ENCODE measurements at regions not wholly inside any gene's neighbourhood (a gene's known extent, or its start where the extent isn't known, plus 50 kb on each side); places are given as distances from the start of the nearest gene placed in this dataset.

- no peak overlapping the region for H4K5ac ChIP-seq (ENCODE audit: insufficient read length, low read depth, low read length)
- no peaks in the 10 kb centered on the region for H3K4me1 ChIP-seq (ENCODE audit: insufficient read depth, low read length)
- TF ChIP-seq CTCF (conservative IDR thresholded peaks at IDR 0.05) = no peak
- no peaks in the 10 kb centered on the region for H3K23me2 ChIP-seq (ENCODE audit: insufficient read length, low read depth, low read length, poor library complexity, severe bottlenecking)
- H4K20me1 ChIP-seq (ENCODE audit: control insufficient read depth, insufficient read depth, insufficient read length) = no peaks in the 10 kb centered on the region
- H4K8ac ChIP-seq (replicated peaks; ENCODE audit: insufficient read length, low read depth, low read length) = no peak overlapping the region
- H3K9me3 ChIP-seq (ENCODE audit: control insufficient read depth, low read depth, low read length) = peaks cover 11% of the 10 kb centered on the region
- no peak overlapping the region for H3K23ac ChIP-seq (ENCODE audit: insufficient read length, low read depth, low read length)
- H3K4ac ChIP-seq (ENCODE audit: low read depth, low read length) = no peak overlapping the region
- no peak overlapping the region for H2BK20ac ChIP-seq (ENCODE audit: low read depth, low read length, poor library complexity, severe bottlenecking)
- no peak overlapping the region for H3K27ac ChIP-seq (ENCODE audit: insufficient read length, low read depth, low read length)
- H3K18ac ChIP-seq (ENCODE audit: insufficient read length, low read depth, low read length) = no peak overlapping the region
- no peak overlapping the region for H3T11ph ChIP-seq (ENCODE audit: low read length)
- no peaks in the 10 kb centered on the region for H3K79me2 ChIP-seq (ENCODE audit: insufficient read depth, low read length)
- no peak overlapping the region for H3K56ac ChIP-seq (ENCODE audit: insufficient read length, low read depth, low read length)
- no peaks in the 10 kb centered on the region for H3K79me1 ChIP-seq (ENCODE audit: insufficient read depth, low read depth, low read length, poor library complexity, severe bottlenecking)
- no peak overlapping the region for H4K91ac ChIP-seq (ENCODE audit: insufficient read length, low read depth, low read length)
- Mint-ChIP-seq H3K36me3 (ENCODE audit: insufficient read depth in 1 of 3, low read depth in 3 of 3) (peaks cover 0 to 4% (median 0%) of the 10 kb centered on the region in 3 experiments; a peak in 3 of 7 replicates), H3K27ac (no peak overlapping the region), H3K4me3 (no peak overlapping the region), H3K4me1 (no peaks in the 10 kb centered on the region), H3K27me3 (ENCODE audit: low read depth) (no peaks in the 10 kb centered on the region), H3K9me3 (peaks cover 7 to 57% of the 10 kb centered on the region in 2 experiments)
- no peaks in the 10 kb centered on the region for H3K27me3 ChIP-seq (ENCODE audit: insufficient read depth, low read length)
- H2AFZ ChIP-seq (ENCODE audit: low read length) = no peak overlapping the region
- H3K4me2 ChIP-seq (ENCODE audit: insufficient read depth, insufficient read length, low read length) = no peak overlapping the region
- H2BK12ac ChIP-seq (ENCODE audit: insufficient read length, low read depth, low read length) = no peak overlapping the region
- no peak overlapping the region for H2AK5ac ChIP-seq (ENCODE audit: insufficient read length, low read length)
- no peak overlapping the region for H3K9ac ChIP-seq (ENCODE audit: extremely low read depth, insufficient read length, low read length)
- no peak overlapping the region for H3K14ac ChIP-seq (ENCODE audit: insufficient read depth, low read length)
- H2BK5ac ChIP-seq (ENCODE audit: insufficient read length, low read length) = no peak overlapping the region
- no peak overlapping the region for H2BK15ac ChIP-seq (ENCODE audit: low read depth, low read length)
- no CpG with 5 or more reads among the region's 3 CpGs for WGBS (ENCODE audit: extremely low coverage, insufficient read length, low lambda C conversion rate)
- H2BK120ac ChIP-seq (ENCODE audit: low read depth, low read length, poor library complexity, severe bottlenecking) = no peak overlapping the region
- DNase-seq = no peak
Measured at GRCh38 chrX:117843749-117844148, 272.9 kb downstream of the KLHL13 start.
